ENCODE measurements at regions not wholly inside any gene's neighbourhood (a gene's known extent, or its start where the extent isn't known, plus 50 kb on each side); places are given as distances from the start of the nearest gene placed in this dataset.

GRCh38 chr18:11219571-11219970 is 70.2 kb upstream of the PIEZO2 start:
- TF ChIP-seq, protein P1, sequence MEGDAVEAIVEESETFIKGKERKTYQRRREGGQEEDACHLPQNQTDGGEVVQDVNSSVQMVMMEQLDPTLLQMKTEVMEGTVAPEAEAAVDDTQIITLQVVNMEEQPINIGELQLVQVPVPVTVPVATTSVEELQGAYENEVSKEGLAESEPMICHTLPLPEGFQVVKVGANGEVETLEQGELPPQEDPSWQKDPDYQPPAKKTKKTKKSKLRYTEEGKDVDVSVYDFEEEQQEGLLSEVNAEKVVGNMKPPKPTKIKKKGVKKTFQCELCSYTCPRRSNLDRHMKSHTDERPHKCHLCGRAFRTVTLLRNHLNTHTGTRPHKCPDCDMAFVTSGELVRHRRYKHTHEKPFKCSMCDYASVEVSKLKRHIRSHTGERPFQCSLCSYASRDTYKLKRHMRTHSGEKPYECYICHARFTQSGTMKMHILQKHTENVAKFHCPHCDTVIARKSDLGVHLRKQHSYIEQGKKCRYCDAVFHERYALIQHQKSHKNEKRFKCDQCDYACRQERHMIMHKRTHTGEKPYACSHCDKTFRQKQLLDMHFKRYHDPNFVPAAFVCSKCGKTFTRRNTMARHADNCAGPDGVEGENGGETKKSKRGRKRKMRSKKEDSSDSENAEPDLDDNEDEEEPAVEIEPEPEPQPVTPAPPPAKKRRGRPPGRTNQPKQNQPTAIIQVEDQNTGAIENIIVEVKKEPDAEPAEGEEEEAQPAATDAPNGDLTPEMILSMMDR (conservative IDR thresholded peaks at IDR 0.05 in 1 of 2, IDR thresholded peaks at IDR 0.05 in 1 of 2; ENCODE audit: low read depth in 1 of 2, low read length in 2 of 2) = no peak
- TF ChIP-seq EZH2 (IDR thresholded peaks at IDR 0.05; ENCODE audit: low read length, missing control alignments) = no peak
